GM12891 (cell line): ENCODE measurements at regions not wholly inside any gene's neighbourhood (a gene's known extent, or its start where the extent isn't known, plus 50 kb on each side); places are given as distances from the start of the nearest gene placed in this dataset.

ENCODE experiments used
- PAX5 ChIP-seq: IDR thresholded peaks from 2 replicates; pipeline ENCODE4 v1.6.1; 2011; ENCODE audit warnings: low read length, moderate library complexity, mild to moderate bottlenecking; ENCODE audit not compliant: insufficient read depth, severe bottlenecking
- POLR2A ChIP-seq: IDR thresholded peaks from 2 replicates; pipeline ENCODE4 v1.6.1; 2011; ENCODE audit warnings: low read depth, low read length, control low read depth
- POLR2AphosphoS5 ChIP-seq: IDR thresholded peaks from 2 replicates; pipeline ENCODE4 v1.6.1; 2011; ENCODE audit warnings: low read depth, low read length, control low read depth
- POU2F2 ChIP-seq: IDR thresholded peaks from 2 replicates; pipeline ENCODE4 v1.6.1; 2011; ENCODE audit warnings: low read depth, mild to moderate bottlenecking, control low read depth, low read length, moderate library complexity
- SPI1 ChIP-seq: IDR thresholded peaks from 2 replicates; pipeline ENCODE4 v1.6.1; 2011; ENCODE audit warnings: low read depth, low read length, control low read depth
- TAF1 ChIP-seq: IDR thresholded peaks from 2 replicates; pipeline ENCODE4 v1.6.1; 2011; ENCODE audit warnings: low read depth, low read length, control low read depth

- TF ChIP-seq POLR2A (no peak), POLR2AphosphoS5 (no peak), POU2F2 (no peak), PAX5 (no peak), SPI1 (no peak), TAF1 (no peak)
These were observed 522.5 kb downstream of the ETV1 start for GRCh38 chr7:13466874-13467547.
